GDM1 (cell line): ENCODE measurements at regions not wholly inside any gene's neighbourhood (a gene's known extent, or its start where the extent isn't known, plus 50 kb on each side); places are given as distances from the start of the nearest gene placed in this dataset.

ENCODE experiments used
- DNase-seq: peaks from one replicate; lab custom pipeline; 2025; lab: John Stamatoyannopoulos, UW

DNA sequence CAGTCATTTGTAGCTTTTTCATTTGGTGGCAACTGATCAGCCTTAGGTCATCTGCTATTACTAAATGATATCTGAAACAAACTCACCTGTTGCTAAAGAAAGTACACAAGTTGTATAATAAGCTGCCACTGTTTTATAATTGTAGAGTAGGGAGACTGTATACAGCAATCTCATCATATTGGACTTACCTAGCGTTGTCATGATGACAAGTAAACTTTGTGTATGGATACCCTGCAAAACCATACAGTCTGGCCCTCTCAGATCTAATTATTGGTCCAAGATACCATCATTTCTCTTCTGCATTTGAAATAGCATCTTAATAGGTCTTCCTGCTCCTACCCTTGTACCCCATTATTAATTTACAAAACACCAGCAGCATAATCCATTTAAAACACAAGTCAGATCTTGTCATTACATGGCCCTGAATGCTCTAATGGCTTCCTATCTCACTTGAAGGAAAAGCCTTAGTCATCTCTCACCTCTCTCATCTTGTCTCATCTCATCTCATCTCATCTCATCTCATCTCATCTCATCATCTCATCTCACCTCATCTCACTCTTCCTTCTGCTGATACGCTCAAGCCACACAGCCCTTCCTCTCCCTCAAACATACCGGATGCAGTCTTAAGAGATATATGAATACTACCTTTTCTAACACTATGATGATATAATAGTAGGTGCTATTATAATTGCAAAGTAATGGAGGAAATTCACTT lies 540.6 kb downstream of the MDFIC start:
- DNase-seq, result no peak

DNA sequence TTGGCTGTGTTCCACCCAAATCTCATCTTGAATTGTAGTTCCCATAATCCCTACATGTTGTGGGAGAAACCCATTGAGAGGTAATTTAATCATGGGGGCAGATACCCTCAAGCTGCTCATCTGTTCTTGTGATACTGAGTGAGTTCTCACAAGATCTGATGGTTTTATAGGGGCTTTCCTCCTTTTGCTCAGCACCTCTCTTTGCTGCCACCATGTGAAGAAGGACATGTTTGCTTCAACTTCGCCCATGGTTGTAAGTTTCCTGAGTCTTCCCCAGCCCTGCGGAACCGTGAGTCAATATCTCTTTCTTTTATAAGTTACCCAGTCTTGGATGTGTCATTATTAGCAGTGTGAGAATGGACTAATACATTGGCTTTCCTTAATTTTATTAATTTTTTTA lies 527.8 kb downstream of the MDFIC start:
- DNase-seq, result no peak

DNA sequence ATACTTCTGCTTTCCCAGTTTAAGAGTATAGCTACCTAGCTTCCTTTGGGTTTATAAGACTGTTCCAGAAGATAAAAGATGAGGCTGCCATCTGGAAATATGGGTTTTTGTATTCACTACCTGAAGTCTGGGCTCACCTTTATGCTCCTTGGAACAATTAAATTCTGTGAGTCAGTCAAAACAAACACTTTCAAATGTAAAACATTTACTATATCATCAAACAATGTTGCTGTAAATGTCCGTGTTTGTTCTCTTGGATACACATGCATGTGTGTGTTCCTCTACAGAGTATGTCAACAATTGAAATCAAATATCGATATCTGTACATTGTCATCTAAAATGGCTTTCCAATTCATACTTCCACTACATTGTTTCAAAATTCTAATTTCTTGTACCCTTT lies 525.6 kb downstream of the MDFIC start:
- DNase-seq, result no peak

DNA sequence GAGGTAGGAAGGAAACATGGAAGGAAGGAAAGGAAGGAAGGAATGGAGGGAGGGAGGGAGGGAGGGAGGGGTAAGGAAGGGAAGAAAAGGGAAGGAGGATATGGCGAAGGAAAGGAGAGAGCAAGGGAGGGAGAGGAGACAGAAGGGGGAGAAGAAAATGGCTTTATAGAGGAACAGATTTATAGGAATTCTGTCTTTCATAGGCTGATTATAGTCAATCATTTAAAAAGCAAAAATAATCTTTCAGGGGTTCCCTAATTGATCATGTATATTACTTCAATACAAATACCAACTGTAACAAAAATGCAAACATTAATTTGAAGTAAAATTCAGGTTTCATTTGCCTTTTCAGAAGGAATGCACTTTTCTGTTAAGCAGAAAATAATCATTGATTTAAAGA lies 519.1 kb downstream of the MDFIC start:
- no peak for DNase-seq

DNA sequence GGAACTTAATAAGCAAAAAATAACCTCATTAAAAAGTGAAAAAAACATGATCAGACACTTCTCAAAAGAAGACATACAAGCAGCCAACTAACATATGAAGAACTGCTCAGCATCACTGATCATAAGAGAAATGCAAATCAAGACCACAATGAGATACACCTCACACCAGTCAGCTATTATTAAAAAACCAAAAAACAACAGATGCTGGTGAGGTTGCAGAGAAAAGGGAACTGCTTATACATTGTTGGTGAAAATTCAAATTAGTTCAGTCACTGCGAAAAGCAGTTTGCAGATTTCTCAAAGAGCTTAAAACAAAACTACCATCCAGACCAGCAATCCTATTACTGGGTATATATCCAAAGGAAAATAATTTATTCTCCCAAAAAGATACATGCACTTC lies 513.3 kb downstream of the MDFIC start:
- no peak for DNase-seq

DNA sequence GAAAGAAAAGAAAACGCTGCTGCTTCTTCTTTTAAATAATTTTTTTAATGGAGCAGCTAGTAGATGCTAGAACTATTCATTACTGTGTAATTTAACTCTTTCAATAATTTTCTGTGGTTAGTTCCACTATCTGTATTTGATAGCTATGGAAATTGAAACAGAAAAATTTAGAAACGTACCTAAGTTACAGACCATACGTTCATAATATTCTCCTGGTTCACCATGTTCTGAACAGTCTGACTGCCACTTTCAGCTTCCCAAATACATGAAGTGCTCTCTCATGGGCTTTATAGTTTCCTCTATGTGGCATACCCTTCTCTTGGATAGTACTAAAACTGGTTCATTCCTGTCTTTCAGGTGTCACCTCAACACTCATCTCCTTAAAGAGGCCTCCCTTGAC lies 508.0 kb downstream of the MDFIC start:
- no peak for DNase-seq

DNA sequence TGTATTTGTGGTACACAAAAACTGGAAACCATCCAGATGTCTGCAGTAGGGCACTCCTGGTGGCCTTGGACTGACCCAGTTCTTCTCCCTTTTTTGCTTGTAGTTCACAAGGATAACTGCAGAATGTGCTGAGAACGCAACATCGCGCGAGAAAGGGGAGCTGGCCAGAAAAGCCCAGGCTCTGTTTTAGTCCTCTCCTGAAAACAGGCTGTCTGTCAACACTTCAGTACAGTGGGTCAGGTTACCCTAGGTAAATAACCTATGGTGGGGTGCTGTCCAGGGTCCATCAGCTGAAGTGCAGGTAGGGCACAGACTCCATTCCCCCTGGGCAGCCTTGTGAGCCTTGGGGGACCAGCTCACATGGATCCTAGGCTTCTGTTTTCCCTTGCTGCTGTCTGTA lies 495.8 kb downstream of the MDFIC start:
- DNase-seq, result no peak

DNA sequence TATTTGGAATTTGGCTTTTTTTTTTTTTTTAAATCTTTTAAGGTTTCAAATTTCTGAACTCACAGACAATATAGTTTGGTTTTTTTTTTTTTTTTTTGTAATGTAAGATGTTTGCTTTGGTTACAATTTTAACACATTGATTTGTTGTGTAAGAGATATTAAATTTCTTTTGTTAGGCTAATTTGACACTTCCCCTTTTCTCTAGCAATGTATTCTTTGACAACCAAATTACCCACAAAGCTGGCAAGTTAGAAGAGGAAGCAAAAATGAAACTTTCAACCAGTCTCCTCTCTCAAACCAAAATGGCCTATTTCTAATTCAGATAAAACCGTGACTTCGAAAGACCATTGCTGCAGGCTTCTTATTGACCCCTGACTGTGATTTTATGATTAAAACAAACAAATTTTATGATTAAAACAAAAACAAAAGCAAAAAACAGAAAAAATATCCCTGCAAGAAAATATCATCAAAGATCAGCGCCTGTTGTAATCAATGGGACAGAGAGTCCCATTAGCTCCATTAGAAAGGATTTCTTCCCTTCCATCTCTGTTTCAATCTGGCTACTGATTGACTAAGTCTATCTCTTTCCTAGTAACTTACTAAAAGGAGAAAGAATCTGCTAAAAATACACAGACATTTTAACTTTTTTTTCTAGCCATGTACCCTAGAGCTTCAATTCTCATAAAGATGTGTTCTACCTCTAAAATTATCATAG lies 489.2 kb downstream of the MDFIC start:
- DNase-seq, result peak; percentile 42

DNA sequence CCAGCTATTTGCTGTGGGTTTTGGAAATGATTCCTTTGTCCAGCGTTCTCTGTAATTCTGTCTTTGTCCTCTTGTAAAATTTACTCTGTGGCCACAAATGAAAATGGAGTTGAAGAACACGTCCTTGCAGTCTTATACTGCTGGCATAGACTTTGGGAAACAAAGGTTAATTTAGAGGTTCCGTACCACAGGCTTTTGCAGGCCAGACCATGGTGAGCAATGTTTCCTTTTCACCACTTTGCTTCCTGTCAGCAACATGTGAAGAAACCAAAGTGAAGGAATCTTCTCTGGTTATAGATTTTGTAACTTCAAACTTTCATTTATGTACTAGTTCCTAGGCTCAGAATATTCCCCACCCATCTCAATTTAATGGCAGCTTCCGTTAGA lies 488.5 kb downstream of the MDFIC start:
- peak; percentile 40 for DNase-seq

DNA sequence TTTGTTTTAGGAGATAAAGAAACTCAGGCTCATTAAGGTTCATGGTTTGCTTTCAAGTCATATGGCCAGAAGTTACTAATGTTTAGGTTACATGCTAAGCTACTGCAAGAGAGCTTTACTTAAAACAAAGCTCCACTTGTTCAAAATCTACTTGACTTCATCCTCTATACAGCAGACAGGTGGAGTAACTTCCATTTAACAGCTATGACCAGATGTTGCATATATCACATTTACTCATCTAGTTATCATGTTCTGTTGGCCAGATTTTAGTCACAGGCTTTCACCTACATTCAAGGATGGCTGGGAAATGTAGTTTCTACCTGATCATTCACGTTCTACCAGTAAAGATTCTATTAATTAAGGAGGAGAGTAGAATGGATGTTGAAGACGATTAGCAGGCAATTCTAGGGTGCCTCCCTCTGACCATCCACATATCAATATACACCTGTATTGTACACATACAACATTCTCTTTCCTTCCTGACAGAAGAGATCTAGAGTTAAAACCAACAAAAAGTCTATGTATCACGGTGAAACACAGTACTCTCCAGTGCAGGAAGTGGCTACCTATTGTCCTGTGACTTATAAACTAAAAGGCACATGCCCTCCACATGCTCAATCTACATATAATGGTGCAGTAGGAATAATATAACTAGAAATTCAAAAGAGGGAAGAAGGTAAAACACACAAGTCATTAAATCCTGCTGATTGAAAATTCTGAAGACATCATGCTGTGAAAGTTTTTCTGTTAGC lies 488.0 kb downstream of the MDFIC start:
- DNase-seq, result no peak

DNA sequence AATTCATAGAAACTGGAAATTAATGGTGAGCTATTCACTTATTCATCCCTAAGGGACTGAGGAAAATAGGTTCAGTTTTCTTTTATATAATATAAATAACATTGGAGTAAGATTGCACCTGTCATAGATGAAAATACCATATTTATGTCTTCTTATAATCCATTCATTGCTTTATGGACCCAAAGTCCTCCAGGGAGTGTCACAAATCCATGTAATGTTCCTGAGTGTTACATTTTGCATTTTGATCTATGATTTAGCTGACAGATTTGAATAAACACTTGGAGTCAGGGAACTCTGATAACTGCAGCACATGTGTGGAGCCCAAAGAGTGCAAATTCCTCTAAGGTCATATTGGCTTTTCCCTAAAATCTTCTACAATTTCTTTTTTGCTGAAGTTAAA lies 484.3 kb downstream of the MDFIC start:
- DNase-seq, result no peak

DNA sequence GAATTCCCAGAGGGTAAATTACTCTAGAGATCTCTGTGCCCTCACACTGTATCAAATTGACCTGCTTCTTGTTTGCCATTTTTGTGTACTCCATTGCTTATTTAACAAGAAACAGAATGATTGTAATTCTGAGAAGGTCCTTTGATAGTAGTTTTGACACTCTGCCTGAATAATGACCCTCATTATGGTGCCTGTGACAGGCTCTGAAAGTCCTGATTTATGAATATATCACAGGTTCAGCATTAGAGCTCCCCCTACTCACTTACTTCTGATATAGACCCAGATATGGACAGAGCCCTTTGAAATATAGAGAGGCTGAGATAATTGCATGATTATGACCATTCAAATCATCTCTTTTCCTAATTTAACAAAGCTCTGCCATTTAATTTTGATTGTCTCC lies 465.2 kb downstream of the MDFIC start:
- no peak for DNase-seq

DNA sequence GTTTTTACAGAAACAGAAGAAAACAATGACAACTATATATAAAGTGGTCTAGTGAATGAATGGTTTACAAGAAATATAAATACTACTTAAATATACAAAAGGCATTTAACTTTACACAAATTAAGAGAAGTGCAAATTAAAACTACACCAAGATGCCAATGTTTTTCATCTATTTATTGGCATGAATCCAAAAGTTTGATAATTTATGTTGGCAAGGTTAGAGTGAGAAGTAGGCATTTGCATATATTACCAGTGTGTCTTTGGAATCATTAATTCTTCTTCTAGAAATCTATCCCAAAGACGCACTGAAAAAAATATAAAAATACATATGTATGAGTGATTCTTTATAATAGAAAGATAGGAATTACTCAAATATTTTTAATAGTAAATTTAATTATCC lies 457.4 kb downstream of the MDFIC start:
- no peak for DNase-seq

DNA sequence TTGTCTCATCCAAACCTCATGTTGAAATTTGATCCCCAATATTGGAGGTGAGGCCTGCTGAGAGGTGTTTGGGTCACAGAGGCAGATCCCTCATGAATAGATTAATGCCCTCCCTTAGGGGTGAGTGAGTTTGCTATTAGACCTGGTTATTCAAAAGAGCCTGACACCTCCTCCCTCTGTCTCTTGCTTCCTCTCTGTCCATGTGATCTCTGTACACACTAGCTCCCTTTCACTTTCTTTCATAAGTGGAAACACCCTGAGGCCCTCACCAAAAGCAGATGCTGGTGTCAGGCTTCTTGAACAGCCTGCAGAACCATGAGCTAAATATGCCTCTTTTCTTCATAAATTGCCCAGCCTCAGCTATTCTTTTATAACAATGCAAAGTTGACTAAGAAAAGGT lies 447.1 kb downstream of the MDFIC start:
- DNase-seq, result no peak

DNA sequence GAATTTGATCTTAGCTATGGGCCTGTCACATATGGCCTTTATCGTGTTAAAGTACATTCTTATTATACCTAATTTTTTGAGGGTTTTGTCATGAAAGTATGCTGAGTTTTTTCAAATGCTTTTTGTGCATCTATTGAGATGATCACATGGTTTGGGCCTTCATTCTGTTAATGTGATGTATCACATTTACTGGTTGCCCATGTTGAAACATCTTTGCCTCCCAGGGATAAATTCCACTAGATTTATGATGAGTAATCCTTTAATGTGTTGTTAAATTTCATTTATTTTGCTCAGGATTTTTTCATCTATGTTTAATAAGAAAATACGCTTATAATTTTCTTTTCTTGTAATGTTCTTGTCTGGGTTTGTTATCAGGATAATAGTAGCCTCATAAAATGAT lies 442.0 kb downstream of the MDFIC start:
- DNase-seq, result no peak

DNA sequence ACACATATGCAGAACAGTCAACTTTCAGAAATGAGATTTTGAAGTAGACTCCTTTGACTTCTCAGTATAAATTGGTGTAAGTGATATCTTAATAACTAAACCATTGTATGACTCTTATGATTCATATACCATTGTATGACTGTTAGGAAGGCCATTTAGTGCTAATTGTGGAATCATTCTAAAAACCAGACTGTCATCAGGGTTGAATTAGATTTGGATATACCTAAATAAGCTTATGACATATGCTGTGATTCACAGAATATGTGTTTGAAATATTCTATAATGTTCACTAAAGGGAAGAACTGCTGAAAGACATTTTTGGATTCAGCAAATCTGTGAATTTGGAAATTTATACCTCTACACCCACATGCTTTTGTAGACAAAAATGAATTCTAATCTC lies 438.1 kb downstream of the MDFIC start:
- DNase-seq, result no peak

DNA sequence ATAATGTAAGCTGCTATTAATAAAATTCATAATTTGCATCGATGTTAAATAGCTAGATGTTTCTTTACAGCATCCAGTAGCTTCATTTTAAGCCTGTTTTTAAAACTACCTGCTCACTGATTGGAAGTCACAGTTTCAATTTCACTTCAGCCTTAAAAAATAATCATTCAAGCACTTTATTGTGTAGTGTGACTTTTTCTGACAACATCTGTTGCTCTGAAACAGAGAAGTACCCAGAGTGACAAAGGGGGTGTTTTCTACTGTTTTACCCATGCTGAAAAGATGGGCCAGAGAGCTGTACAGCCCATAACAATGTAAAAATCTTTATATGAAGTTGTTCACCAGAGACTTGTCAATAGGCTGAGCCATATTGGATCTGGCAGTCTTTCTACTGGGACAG lies 437.2 kb downstream of the MDFIC start:
- no peak for DNase-seq

DNA sequence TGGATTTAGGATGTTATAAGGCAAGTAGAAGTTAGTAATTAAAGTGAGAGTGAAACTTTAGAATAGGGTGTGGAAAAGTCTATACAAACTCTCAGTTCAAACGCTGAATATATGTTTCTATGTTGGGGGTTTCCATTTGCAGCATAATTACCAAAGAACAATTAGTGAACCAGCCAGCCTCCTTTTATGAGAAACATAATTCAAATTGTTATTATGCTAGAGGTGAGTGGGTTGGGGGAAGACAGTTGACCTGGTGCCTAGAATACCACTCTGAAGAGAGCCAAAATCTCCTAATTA lies 435.8 kb downstream of the MDFIC start:
- no peak for DNase-seq

DNA sequence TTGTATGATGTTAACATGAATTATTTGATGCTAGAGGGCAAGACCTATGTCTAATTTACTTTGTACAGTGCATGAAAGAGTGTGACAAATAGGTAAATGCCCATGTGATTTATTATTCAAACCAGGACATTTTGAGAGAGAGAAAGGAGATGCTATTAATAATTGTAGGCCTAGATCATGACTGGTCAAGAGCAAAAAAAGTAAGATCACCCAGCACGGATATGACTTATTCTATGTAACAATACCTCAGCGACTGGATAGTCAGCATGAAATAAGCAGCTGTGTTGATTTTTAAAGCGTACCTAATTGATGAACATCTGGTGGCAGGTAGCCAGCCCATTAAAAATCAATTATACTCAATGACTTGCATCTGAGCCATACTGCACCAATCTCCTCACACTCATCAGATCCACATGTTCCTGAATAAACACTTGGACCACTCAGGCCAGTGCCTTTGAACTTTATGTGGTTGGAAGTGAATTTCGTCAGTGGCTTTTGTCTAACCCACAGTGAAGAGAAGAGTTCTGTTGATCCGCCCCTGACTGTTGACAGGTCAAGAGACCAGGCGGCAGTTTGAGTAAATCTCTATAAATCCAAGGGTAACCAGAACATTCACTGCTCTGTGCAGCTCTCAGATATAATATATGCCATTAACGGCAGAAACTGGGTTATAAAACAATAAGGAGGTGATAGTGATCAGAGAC lies 435.3 kb downstream of the MDFIC start:
- no peak for DNase-seq

DNA sequence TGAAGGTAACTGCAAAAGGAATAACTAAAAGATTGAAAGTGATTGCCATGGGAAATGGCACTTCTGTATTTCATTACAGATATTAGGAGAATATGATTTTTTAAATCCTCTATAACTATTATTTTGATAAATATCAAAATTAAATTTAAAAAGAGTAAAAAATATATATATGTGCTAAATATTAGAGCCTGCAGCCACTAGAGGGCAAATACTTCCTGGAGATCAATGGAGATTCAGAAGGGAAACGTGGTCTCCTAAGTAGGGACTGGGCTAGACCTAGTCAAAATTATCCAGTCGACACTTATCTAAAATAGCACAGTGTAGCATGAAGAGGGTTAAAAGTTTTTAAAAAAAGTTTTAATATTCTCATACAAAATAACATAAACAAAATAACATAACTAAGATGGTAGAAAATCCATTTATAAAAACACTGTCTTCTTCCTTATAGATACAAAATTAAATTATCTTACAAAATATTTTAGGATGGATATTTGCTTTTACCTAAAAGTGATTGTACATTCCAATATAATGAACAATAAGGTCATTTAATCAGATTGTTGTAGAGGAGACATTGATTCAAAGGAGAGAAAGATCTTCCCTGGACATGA lies 434.3 kb downstream of the MDFIC start:
- DNase-seq, result no peak

DNA sequence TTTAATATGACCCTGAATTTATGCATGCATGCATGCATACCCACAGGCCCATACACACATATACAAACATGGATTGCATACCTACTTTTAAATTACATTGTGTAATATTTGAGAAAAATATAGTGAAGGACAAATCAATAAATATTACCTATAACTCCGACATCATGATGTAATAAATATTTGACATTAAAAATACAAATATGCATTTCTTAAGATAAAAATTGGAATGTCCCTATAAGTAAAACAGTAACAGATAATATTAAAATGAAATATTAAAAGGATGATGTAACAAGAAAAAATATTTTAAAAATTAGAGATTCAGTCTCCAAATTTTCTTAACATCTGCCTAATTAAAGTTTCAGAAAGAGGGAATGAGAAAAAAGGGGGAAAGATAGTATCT lies 433.0 kb downstream of the MDFIC start:
- DNase-seq, result no peak

DNA sequence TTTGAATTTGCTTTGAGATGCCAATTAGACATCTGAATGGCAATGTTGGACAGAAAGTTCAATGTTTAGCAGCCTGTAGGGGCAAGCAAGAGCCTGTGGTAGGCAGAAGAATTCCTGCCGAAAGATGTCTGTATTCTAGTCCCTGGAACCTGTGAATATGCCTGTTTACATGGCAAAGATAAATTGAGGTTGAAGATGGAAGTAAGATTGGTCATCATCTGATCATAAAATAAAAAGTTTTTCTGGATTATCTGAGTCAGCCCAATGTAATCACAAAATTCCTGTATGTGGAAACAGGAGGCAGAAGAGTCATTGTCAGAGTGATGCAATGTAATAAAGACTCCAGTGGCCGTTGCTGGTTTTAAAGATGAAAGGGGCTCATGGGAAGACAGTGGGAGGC lies 430.5 kb downstream of the MDFIC start:
- no peak for DNase-seq

DNA sequence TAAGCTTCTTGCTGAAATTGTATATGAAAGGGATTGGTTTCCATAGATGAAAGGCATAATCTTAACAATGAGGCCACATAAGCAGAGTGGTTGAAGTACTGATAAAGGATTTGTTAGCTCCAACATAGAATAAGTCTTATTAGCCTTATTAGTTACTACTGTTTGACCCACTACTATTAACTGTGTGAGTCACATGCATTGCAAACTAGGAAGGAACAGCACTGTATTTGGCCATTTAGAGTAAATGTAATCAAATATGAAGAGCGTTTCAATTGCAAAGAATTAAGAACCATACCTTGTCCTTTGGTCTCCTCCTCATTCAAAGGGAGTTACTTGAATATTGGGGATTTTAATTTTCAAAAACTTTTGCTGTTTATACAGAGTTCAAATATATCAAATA lies 428.9 kb downstream of the MDFIC start:
- no peak for DNase-seq
